H1 (cell line): ENCODE measurements at regions not wholly inside any gene's neighbourhood (a gene's known extent, or its start where the extent isn't known, plus 50 kb on each side); places are given as distances from the start of the nearest gene placed in this dataset.

Experiments used
- CHD7 ChIP-seq: fragments of 300-600 bp; sonication (generic); IDR thresholded peaks from 2 replicates; pipeline ENCODE4 v1.7.1; 2012; ENCODE audit warnings: low read length, moderate library complexity, mild to moderate bottlenecking, inconsistent platforms; ENCODE audit not compliant: insufficient replicate concordance
- CTCF ChIP-seq, 3 experiments: IDR thresholded peaks; 1 replicate in 2 of 3; 2 replicates in 1 of 3; pipeline versions ENCODE4 v1.5.1 to v1.6.1; 2011; ENCODE audit warnings: low read length in 3 of 3, mild to moderate bottlenecking in 3 of 3, inconsistent platforms in 2 of 3, low read depth in 1 of 3, moderate library complexity in 1 of 3; ENCODE audit not compliant: insufficient read depth in 1 of 3; ENCODE audit errors: control extremely low read depth in 1 of 3
- E2F6 ChIP-seq: IDR thresholded peaks from 2 replicates; pipeline ENCODE4 v1.6.1; 2012; ENCODE audit warnings: inconsistent platforms
- GABPA ChIP-seq: IDR thresholded peaks from 2 replicates; pipeline ENCODE4 v1.6.1; 2011; ENCODE audit warnings: mild to moderate bottlenecking, low read length, moderate library complexity, borderline replicate concordance; ENCODE audit not compliant: insufficient read depth
- JUN ChIP-seq: IDR thresholded peaks from 2 replicates; pipeline ENCODE4 v1.6.1; 2011; ENCODE audit warnings: low read depth, mild to moderate bottlenecking, improper control_type of control experiment, low read length
- KDM1A ChIP-seq: fragments of 200-600, 300-600 bp; sonication (generic); IDR thresholded peaks from 2 replicates; pipeline ENCODE4 v1.7.1; 2016; ENCODE audit warnings: mild to moderate bottlenecking, low read length, borderline replicate concordance
- TAF1 ChIP-seq: IDR thresholded peaks from 2 replicates; pipeline ENCODE4 v1.6.1; 2011; ENCODE audit warnings: mild to moderate bottlenecking, low read depth, low read length
- TAF7 ChIP-seq: optimal IDR thresholded peaks from 2 replicates; pipeline ENCODE3; 2011; ENCODE audit warnings: low read depth, mild to moderate bottlenecking, inconsistent platforms, low read length, moderate library complexity, borderline replicate concordance
- ZNF274 ChIP-seq: IDR thresholded peaks from 2 replicates; pipeline ENCODE4 v1.7.0; 2012; ENCODE audit warnings: low read length, borderline replicate concordance; ENCODE audit errors: extremely low read depth

- TF ChIP-seq CHD7 (no peak), JUN (no peak), GABPA (no peak), CTCF (IDR thresholded peaks at IDR 0.05; ENCODE audit: control extremely low read depth in 1 of 3, insufficient read depth in 1 of 3, low read depth in 1 of 3, low read length in 3 of 3) (no peak), TAF7 (no peak), TAF1 (no peak), ZNF274 (no peak), E2F6 (no peak), KDM1A (no peak)
Observed at GRCh38 chr2:147714582-147714981, 130.2 kb upstream of the ACVR2A start (continued).
